A549 (cell line): ENCODE measurements at regions not wholly inside any gene's neighbourhood (a gene's known extent, or its start where the extent isn't known, plus 50 kb on each side); places are given as distances from the start of the nearest gene placed in this dataset.

Experiments
- ATAC-seq, 2 experiments: fragments of 200-7000 bp in 1 of 2; fragments of >200 bp in 1 of 2; cut with Nextera tagmentation in 1 of 2; cut with Tn5 transposase in 1 of 2; 3 replicates each; pipeline versions ENCODE4 v1.8.0 to v1.9.1; 2018 to 2020; ENCODE audit warnings: mild to moderate bottlenecking in 1 of 2, moderate library complexity in 1 of 2
- CTCF ChIA-PET: fragments of 300-600 bp; sonication (Branson Sonifier 250); formaldehyde crosslinking; extraction: SDS; loops from one replicate; lab custom pipeline; 2021; ENCODE audit warnings: antibody characterized with exemption, inconsistent platforms; lab: Yijun Ruan, JAX
- POLR2A ChIA-PET: fragments of 350-600 bp; formaldehyde crosslinking; extraction: SDS; loops from one replicate; lab custom pipeline; 2021; ENCODE audit warnings: antibody characterized with exemption, inconsistent platforms; lab: Yijun Ruan, JAX
- DNase-seq, 2 experiments: peaks; one replicate each; pipeline versions ENCODE4 v3.0.0 to v3.0.0-alpha.2; 2011 to 2016; ENCODE audit warnings: low read depth in 1 of 2, low spot score in 1 of 2
- FAIRE-seq: peaks from 2 replicates; lab custom pipeline; 2011; peaks lifted over from hg19 to GRCh38; lab: Jason Lieb, UNC
- H3K27ac ChIP-seq, 2 experiments: fragments of >200 bp; sonication (Bioruptor Twin); formaldehyde crosslinking; 3 replicates each; pipeline ENCODE4 v1.5.1; 2016 to 2017
- H3K4me1 ChIP-seq: fragments of >200 bp; sonication (Bioruptor Twin); formaldehyde crosslinking; 3 replicates; pipeline ENCODE4 v1.6.1; 2016
- H3K4me2 ChIP-seq: fragments of >200 bp; sonication (Bioruptor Twin); formaldehyde crosslinking; 3 replicates; pipeline ENCODE4 v1.6.1; 2016
- H3K4me3 ChIP-seq: fragments of >200 bp; sonication (Bioruptor Twin); formaldehyde crosslinking; 3 replicates; pipeline ENCODE4 v1.5.1; 2016
- H3K9me3 ChIP-seq: fragments of >200 bp; sonication (Bioruptor Twin); formaldehyde crosslinking; 3 replicates; pipeline ENCODE4 v1.6.1; 2016
- BHLHE40 ChIP-seq: IDR thresholded peaks from 2 replicates; pipeline ENCODE4 v1.6.1; 2012; ENCODE audit warnings: low read depth, low read length, inconsistent platforms
- CBX2 ChIP-seq: fragments of 200-600 bp; sonication (generic); IDR thresholded peaks from 2 replicates; pipeline ENCODE4 v1.6.1; 2016; ENCODE audit warnings: low read depth, mild to moderate bottlenecking, borderline replicate concordance
- CBX8 ChIP-seq: fragments of 200-600 bp; sonication (generic); IDR thresholded peaks from 2 replicates; pipeline ENCODE4 v1.6.1; 2016
- CEBPB ChIP-seq, 2 experiments: fragments of >200 bp in 1 of 2; sonication (Bioruptor Twin) in 1 of 2; formaldehyde crosslinking in 1 of 2; IDR thresholded peaks; 2 replicates each; pipeline ENCODE4 v1.6.1; 2012 to 2016
- CHD2 ChIP-seq: fragments of 150-350 bp; IDR thresholded peaks from 2 replicates; pipeline ENCODE4 v1.6.1; 2014; ENCODE audit warnings: low read length; ENCODE audit not compliant: partially characterized antibody
- E2F6 ChIP-seq: IDR thresholded peaks from 2 replicates; pipeline ENCODE4 v1.6.1; 2012; ENCODE audit warnings: low read depth, borderline replicate concordance
- EHMT2 ChIP-seq: fragments of 200-600 bp; sonication (generic); IDR thresholded peaks from 2 replicates; pipeline ENCODE4 v1.6.1; 2016; ENCODE audit warnings: antibody characterized with exemption, low read depth, mild to moderate bottlenecking, moderate library complexity
- ELK1 ChIP-seq: fragments of 150-350 bp; IDR thresholded peaks from 2 replicates; pipeline ENCODE4 v1.6.1; 2014; ENCODE audit warnings: low read depth, mild to moderate bottlenecking, low read length
- EP300 ChIP-seq, 2 experiments: fragments of >200 bp; sonication (Bioruptor Twin); formaldehyde crosslinking; IDR thresholded peaks; 2 replicates in 1 of 2; 3 replicates in 1 of 2; pipeline ENCODE4 v1.6.1; 2016 to 2017
- FOSB ChIP-seq: fragments of 250-450 bp; sonication (Bioruptor Pico); IDR thresholded peaks from 2 replicates; pipeline ENCODE4 v1.5.0; 2020; ENCODE audit warnings: mild to moderate bottlenecking, moderate library complexity
- FOXS1 ChIP-seq: fragments of 250-450 bp; sonication (Bioruptor Pico); IDR thresholded peaks from 2 replicates; pipeline ENCODE4 v1.5.0; 2020; ENCODE audit warnings: mild to moderate bottlenecking, moderate library complexity
- HMGXB4 ChIP-seq: fragments of 250-450 bp; sonication (Bioruptor Pico); IDR thresholded peaks from 2 replicates; pipeline ENCODE4 v1.5.0; 2021; ENCODE audit warnings: mild to moderate bottlenecking, moderate library complexity, borderline replicate concordance
- MAFK ChIP-seq: fragments of 450-650 bp; IDR thresholded peaks from 2 replicates; pipeline ENCODE4 v1.6.1; 2014; ENCODE audit not compliant: partially characterized antibody
- NR3C1 ChIP-seq: fragments of >200 bp; sonication (Bioruptor Twin); formaldehyde crosslinking; IDR thresholded peaks from 3 replicates; pipeline ENCODE4 v1.6.1; 2017
- RARB ChIP-seq: fragments of 250-450 bp; sonication (Bioruptor Pico); IDR thresholded peaks from 2 replicates; pipeline ENCODE4 v1.8.0; 2021; ENCODE audit warnings: mild to moderate bottlenecking, moderate library complexity
- RCOR1 ChIP-seq: fragments of 150-350 bp; IDR thresholded peaks from 2 replicates; pipeline ENCODE4 v1.6.1; 2014; ENCODE audit warnings: antibody characterized with exemption, low read length, low read depth
- SMC3 ChIP-seq: fragments of >200 bp; sonication (Bioruptor Twin); formaldehyde crosslinking; IDR thresholded peaks from 3 replicates; pipeline ENCODE4 v1.6.1; 2018; ENCODE audit warnings: inconsistent platforms
- TP53 ChIP-seq: fragments of 250-450 bp; sonication (Bioruptor Pico); IDR thresholded peaks from 2 replicates; pipeline ENCODE4 v1.5.0; 2021; ENCODE audit warnings: mild to moderate bottlenecking, moderate library complexity
- WGBS: methylation state at CpG from one replicate; pipeline ENCODE4 v1.1.6; 2017; ENCODE audit errors: missing lambda C conversion rate; 5-methylcytosine and 5-hydroxymethylcytosine counted together
- TF ChIP-seq, protein P1 (sequence below): fragments of 200-600 bp; sonication (generic); IDR thresholded peaks from 2 replicates; pipeline ENCODE4 v1.6.1; 2016; ENCODE audit warnings: antibody characterized with exemption, mild to moderate bottlenecking, moderate library complexity

DNA sequence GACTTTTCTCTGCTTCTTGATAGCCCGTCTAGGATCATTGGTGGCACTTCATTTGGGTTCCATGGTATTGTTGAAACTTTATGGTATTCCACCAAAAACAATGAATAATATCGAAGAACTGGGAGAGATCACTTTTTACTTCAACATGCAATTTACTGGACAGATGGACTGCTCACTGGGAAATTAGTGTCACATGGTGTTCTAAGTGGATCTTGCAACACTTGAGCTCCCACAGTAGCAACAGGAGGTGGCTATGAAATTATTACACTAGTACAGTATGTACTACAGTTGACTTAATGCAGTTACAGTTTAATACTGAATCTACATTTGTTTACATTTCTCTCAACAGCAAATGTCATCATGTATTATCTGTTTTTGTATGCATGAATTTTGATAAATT lies 997.3 kb downstream of the REEP3 start:
- 10% methylated on average over 2 of the region's 2 CpGs for WGBS
- Histone ChIP-seq H3K4me1 (no peaks in the 10 kb centered on the region), H3K4me2 (no peak overlapping the region), H3K27ac (no peak overlapping the region), H3K9me3 (no peaks in the 10 kb centered on the region), H3K4me3 (no peak overlapping the region)
- ChIA-PET POLR2A (no interaction called here), CTCF (interaction anchor here (1.4 kb wide), 1 partner anchor 28 kb away, joined by 3 read pairs; no protein-coding TSS in a partner anchor)
- TF ChIP-seq CBX8 (no peak), CHD2 (no peak), CEBPB (IDR thresholded peaks at IDR 0.05) (no peak), BHLHE40 (no peak), FOSB (no peak), TP53 (CRISPR knock-in tag) (no peak), ELK1 (no peak), HMGXB4 (CRISPR knock-in tag) (no peak), FOXS1 (CRISPR knock-in tag) (no peak), CBX2 (no peak), RCOR1 (no peak), EHMT2 (no peak), EP300 (IDR thresholded peaks at IDR 0.05) (no peak), E2F6 (no peak), NR3C1 (no peak)
- TF ChIP-seq, protein P1, sequence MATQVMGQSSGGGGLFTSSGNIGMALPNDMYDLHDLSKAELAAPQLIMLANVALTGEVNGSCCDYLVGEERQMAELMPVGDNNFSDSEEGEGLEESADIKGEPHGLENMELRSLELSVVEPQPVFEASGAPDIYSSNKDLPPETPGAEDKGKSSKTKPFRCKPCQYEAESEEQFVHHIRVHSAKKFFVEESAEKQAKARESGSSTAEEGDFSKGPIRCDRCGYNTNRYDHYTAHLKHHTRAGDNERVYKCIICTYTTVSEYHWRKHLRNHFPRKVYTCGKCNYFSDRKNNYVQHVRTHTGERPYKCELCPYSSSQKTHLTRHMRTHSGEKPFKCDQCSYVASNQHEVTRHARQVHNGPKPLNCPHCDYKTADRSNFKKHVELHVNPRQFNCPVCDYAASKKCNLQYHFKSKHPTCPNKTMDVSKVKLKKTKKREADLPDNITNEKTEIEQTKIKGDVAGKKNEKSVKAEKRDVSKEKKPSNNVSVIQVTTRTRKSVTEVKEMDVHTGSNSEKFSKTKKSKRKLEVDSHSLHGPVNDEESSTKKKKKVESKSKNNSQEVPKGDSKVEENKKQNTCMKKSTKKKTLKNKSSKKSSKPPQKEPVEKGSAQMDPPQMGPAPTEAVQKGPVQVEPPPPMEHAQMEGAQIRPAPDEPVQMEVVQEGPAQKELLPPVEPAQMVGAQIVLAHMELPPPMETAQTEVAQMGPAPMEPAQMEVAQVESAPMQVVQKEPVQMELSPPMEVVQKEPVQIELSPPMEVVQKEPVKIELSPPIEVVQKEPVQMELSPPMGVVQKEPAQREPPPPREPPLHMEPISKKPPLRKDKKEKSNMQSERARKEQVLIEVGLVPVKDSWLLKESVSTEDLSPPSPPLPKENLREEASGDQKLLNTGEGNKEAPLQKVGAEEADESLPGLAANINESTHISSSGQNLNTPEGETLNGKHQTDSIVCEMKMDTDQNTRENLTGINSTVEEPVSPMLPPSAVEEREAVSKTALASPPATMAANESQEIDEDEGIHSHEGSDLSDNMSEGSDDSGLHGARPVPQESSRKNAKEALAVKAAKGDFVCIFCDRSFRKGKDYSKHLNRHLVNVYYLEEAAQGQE = no peak
- FAIRE-seq (no peak), DNase-seq (no peak), ATAC-seq (no peak)

GRCh38 chr10:64519427-64519826 lies 998.2 kb downstream of the REEP3 start:
- WGBS = 4% methylated on average over 2 of the region's 2 CpGs
- Histone ChIP-seq H3K4me3 (no peak overlapping the region), H3K9me3 (no peaks in the 10 kb centered on the region), H3K4me2 (no peak overlapping the region), H3K4me1 (no peaks in the 10 kb centered on the region), H3K27ac (no peak overlapping the region)
- DNase-seq = no peak
- FAIRE-seq = no peak
- CTCF ChIA-PET = no interaction called here
- ATAC-seq = no peak
- POLR2A ChIA-PET = no interaction called here
- TF ChIP-seq MAFK (peak; percentile 89), CBX2 (no peak)

DNA sequence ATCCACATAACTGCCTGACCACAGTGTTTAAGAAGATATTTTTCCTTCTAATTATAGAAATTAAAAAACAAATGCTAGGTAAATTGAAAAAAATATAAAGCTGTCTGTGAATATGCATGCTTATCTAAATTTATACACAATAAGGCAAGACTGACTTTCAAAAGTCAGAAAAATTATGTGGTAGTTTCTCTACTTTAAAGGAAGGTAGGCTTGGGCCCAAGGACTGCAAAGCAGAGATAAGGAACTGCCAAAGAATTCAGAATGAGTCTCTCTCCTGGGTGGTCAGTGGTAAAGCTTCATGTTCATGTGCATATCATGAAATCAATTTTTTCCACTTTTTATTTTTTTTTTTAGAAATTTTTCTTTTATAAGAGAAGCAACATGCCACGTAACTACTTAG lies 998.6 kb downstream of the REEP3 start:
- H3K27ac ChIP-seq = no peak overlapping the region
- H3K4me1 ChIP-seq = no peaks in the 10 kb centered on the region
- ATAC-seq = no peak
- ChIA-PET CTCF (no interaction called here), POLR2A (no interaction called here)
- no peak overlapping the region for H3K4me3 ChIP-seq
- H3K4me2 ChIP-seq = no peak overlapping the region
- TF ChIP-seq SMC3 (no peak), RARB (no peak)
- DNase-seq = no peak
- H3K9me3 ChIP-seq = no peaks in the 10 kb centered on the region
- FAIRE-seq = no peak
- WGBS = 2% methylated on average over 1 of the region's 1 CpG
